HG03045 (cell line): ENCODE measurements at regions not wholly inside any gene's neighbourhood (a gene's known extent, or its start where the extent isn't known, plus 50 kb on each side); places are given as distances from the start of the nearest gene placed in this dataset.
"Not testable (repeated sequence)": the region's sequence is repeated elsewhere in the genome, so short reads cannot be mapped to it uniquely, and the experiment has no call there.

Experiments
- ATAC-seq: cut with Tn5 transposase; IDR thresholded peaks from one replicate; pipeline ENCODE4 v1.9.1; 2021; ENCODE audit warnings: mild to moderate bottlenecking, moderate library complexity; ENCODE audit not compliant: unreplicated experiment

DNA sequence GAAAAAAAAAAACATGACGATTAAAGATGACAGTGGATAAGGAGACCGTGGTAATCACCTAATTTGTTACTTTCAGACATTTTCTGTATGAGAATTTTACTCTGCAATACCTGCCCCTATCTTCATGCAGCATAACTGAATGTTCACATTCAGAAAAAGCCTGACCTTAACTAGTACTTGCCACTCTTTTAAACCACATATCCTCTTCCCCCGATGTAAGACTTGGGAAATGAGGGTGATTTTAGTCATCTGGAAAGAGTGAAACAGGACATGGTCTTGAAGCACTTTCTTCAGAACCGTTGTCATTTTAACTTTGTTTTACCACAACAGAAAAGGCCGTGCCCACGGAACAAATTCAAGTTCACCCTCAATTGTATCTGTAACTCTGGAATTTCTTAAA lies 318.5 kb downstream of the BCL2L11 start:
- not testable (repeated sequence) for ATAC-seq

- not testable (repeated sequence) for ATAC-seq
Observed at GRCh38 chr2:111441614-111442013, 320.9 kb downstream of the BCL2L11 start.

GRCh38 chr2:111442767-111443454 lies 322.2 kb downstream of the BCL2L11 start:
- ATAC-seq = not testable (repeated sequence)

DNA sequence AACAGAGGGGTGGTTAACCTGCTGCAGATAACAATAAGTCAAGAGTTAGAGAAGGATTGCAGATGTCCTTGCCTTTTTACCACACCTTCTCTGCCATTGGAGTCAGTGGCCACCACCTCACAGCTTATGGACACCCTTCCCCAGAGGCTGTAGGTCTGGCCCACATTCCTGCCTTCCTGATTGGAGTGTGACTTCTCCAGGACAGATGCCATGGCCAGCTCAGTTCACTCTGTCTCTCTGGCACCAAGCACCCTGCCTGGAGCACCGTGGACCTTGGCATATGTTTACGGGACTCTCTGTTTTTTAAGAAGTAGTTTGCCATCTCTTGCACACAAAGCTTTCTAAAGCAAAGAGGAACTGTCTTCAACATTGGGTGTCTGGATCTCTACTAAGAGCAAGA lies 323.8 kb downstream of the BCL2L11 start:
- ATAC-seq = not testable (repeated sequence)

DNA sequence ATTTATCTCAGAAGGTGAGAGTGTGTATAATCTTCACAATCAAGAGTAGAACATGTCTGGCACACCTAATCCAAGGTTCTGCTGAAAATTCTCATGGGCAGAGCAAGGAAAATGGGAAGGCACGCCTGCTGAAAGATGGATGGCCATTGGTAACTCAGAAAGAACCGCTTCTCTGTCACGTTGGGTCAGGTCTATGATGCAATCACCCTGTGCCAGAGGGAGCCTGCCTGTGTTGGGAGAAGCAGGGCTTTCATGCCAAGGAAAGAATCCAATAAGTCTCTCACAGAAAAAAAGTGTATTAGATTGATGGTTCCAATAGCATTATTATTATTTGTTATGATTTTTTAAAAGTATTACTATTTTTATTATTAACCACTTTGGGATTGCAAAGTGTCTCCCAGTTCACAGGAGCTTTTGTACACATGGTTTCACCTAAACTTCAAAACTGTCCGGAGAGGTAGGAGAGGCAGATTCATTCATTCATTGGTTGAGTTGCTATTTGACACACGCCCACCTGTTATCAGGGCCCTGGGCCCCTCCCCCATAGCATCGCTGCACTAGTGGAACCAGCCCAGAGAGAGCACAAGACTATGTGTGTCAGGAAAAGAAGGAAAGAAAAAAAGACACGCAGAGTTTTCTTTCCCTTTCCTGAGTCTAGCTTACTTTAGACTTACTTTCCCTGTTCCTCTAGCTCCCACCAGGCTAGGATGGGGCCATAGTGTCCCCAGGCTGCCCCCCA lies 324.6 kb downstream of the BCL2L11 start:
- not testable (repeated sequence) for ATAC-seq

GRCh38 chr2:111445941-111446340 lies 325.2 kb downstream of the BCL2L11 start:
- ATAC-seq = not testable (repeated sequence)

- ATAC-seq = not testable (repeated sequence)
Observed at GRCh38 chr2:111447482-111447881, 326.8 kb downstream of the BCL2L11 start.

GRCh38 chr2:111448796-111449195 lies 328.1 kb downstream of the BCL2L11 start:
- not testable (repeated sequence) for ATAC-seq

GRCh38 chr2:111450526-111450925 lies 329.8 kb downstream of the BCL2L11 start:
- ATAC-seq = not testable (repeated sequence)

GRCh38 chr2:111451692-111452199 lies 331.0 kb downstream of the BCL2L11 start:
- ATAC-seq = not testable (repeated sequence)

GRCh38 chr2:111452208-111452607 lies 331.5 kb downstream of the BCL2L11 start:
- ATAC-seq = peak; percentile 69

DNA sequence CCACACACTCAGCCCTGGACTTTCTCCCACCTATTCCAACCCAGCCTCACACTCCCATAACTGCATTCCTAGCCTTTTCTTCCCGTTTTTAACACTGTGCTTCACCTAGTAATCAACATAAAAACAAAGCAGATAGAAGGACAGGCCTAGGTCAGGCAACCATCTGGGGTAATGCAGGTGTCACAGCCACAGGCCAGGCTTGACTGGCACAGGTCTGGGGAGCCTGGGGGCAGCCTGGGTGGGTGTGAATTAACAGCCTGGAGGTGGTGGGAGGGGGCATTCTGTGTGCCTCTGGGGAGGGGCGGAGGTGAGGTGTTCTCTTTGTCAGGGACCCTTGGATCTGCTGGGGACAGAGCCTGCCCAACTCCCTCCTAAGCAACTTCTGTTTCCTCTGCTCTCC lies 332.6 kb downstream of the BCL2L11 start:
- ATAC-seq = not testable (repeated sequence)

DNA sequence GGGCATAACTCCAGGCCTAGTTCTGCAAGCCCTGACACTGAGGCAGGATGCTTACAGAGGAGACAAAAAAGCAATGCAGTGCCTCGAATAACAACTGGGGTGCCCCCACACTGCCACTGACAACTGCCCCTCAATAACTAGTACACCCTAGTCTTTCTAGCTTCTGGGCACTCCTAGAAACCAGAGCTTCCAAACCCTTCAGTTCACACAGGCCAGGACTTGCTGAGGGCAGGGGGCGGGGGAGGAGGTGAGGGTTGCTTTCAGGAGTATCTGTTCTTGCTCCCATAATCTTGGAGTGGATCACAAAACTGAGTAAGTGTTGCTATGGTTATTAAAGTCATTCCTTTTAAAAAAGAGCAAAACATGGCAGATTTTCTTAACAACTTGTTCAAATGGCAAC lies 333.1 kb downstream of the BCL2L11 start:
- not testable (repeated sequence) for ATAC-seq

GRCh38 chr2:111454404-111454803 lies 333.7 kb downstream of the BCL2L11 start:
- ATAC-seq = peak; percentile 52

GRCh38 chr2:111455016-111456015 lies 334.6 kb downstream of the BCL2L11 start:
- not testable (repeated sequence) for ATAC-seq

DNA sequence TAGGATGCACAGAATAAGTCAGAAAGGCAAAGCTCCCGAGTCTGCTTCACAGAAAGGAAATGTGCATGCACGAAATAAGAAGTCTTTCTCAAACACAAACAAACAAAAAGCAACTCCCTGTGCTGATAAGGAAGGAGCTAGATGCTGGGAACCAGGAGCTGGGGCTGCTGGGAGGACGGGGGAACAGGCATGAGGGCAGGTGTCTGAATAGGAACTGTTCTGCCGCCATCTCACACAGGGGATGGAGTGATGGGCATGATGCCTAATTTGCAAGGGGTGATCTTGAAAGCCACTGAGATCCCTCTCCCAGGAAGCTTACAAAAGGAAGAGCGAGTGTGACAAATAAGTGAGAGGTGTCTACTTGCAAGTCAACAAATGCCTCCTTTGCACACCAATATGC lies 336.5 kb downstream of the BCL2L11 start:
- ATAC-seq = not testable (repeated sequence)

GRCh38 chr2:111460901-111461300 lies 340.2 kb downstream of the BCL2L11 start:
- not testable (repeated sequence) for ATAC-seq

DNA sequence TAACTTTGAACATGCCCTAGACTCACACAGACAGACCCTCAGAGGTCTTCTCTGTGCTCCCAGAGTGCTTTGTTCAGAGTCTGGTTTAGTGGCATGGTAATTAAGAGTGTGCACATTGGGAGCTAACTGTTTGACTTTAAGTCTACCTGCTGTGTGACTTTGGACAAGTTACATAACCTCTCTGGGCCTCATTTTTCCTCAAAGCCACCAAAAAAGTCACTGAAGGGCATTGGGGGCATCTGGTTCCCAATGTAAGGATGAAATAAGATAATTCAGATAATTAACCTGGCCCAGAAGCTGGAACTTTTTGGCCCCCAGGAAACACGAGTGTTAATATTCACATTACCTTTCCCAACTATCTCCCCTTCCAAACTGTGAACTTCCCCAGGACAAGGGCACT lies 341.1 kb downstream of the BCL2L11 start:
- not testable (repeated sequence) for ATAC-seq

GRCh38 chr2:111462572-111462971 lies 341.9 kb downstream of the BCL2L11 start:
- not testable (repeated sequence) for ATAC-seq

DNA sequence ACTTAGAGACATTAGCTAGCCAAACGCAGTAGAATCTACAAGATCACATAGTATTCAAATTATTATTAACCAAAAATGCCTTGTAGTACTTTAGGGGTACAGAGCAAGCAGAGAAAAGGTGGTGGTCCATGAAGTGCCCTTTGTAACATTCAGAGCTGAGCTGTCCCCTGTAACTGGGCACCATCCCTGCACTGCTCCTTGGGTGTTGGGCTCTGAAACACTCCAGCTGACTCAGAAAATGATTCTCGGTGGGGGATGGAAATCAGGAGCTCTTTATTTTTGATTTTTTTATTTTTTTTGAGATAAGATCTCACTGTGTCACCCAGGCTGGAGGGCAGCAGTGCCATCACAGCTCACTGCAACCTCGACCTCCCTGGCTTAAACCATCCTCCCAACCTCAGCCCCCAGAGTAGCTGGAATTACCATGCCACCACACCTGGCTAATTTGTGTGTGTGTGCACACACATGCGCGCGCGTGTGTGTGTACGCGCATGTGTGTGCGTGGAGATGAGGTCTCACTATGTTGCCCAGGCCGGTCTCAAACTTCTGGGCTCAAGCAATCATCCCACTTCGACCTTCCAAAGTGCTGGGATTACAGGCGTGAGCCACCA lies 342.6 kb downstream of the BCL2L11 start:
- not testable (repeated sequence) for ATAC-seq
